Thoracic aorta (tissue), 2 donors: ENCODE measurements at regions not wholly inside any gene's neighbourhood (a gene's known extent, or its start where the extent isn't known, plus 50 kb on each side); places are given as distances from the start of the nearest gene placed in this dataset.

Source experiments
- ATAC-seq: fragments of 150-250 bp; one replicate; pipeline ENCODE4 v1.8.0; 2017; ENCODE audit warnings: low read depth; ENCODE audit not compliant: insufficient number of reproducible peaks, low FRiP score
- DNase-seq: peaks from one replicate; pipeline ENCODE4 v3.0.0-alpha.2; 2020; ENCODE audit warnings: low spot score
- H3K27ac ChIP-seq, 2 donors: fragments of 200-600 bp; sonication (generic); 1 replicate in 1 of 2; 2 replicates in 1 of 2; pipeline ENCODE4 v1.5.1; 2016; ENCODE audit warnings: mild to moderate bottlenecking in 2 of 2, moderate library complexity in 2 of 2
- H3K27me3 ChIP-seq: fragments of 200-600 bp; sonication (generic); replicated peaks from 2 replicates; pipeline ENCODE4 v1.6.0; 2016; ENCODE audit warnings: mild to moderate bottlenecking; ENCODE audit not compliant: insufficient read depth
- H3K36me3 ChIP-seq: fragments of 200-600 bp; sonication (generic); one replicate; pipeline ENCODE4 v1.5.1; 2016
- H3K4me1 ChIP-seq, 2 donors: fragments of 200-600 bp; sonication (generic); 1 replicate in 1 of 2; 2 replicates in 1 of 2; pipeline versions ENCODE4 v1.5.1 to v1.6.0; 2016; ENCODE audit warnings: low read depth in 2 of 2, mild to moderate bottlenecking in 1 of 2; ENCODE audit not compliant: control insufficient read depth in 1 of 2
- H3K4me3 ChIP-seq: fragments of 200-600 bp; sonication (generic); 2 replicates; pipeline ENCODE4 v1.5.1; 2016; ENCODE audit warnings: mild to moderate bottlenecking
- H3K9me3 ChIP-seq: fragments of 200-600 bp; sonication (generic); 2 replicates; pipeline ENCODE4 v1.5.1; 2016
- CTCF ChIP-seq: fragments of 200-600 bp; sonication (generic); IDR thresholded peaks from one replicate; pipeline ENCODE4 v1.5.1; 2019; ENCODE audit warnings: antibody characterized with exemption

GRCh38 chr15:96087180-96087884, 243.2 kb upstream of the NR2F2 start:
- Histone ChIP-seq H3K4me3 (no peak overlapping the region), H3K9me3 (no peaks in the 10 kb centered on the region), H3K4me1 (peaks cover 0 to 4% of the 10 kb centered on the region in 2 donors), H3K27me3 (no peaks in the 10 kb centered on the region), H3K36me3 (no peaks in the 10 kb centered on the region), H3K27ac (no peak overlapping the region)
- no peak for DNase-seq
- TF ChIP-seq CTCF = no peak
- no peak for ATAC-seq

GRCh38 chr15:96088650-96089049, 241.8 kb upstream of the NR2F2 start:
- ATAC-seq = no peak
- H3K4me1 ChIP-seq = peaks cover 0 to 4% of the 10 kb centered on the region in 2 donors
- no peak for DNase-seq
- no peak overlapping the region for H3K4me3 ChIP-seq
- no peaks in the 10 kb centered on the region for H3K27me3 ChIP-seq
- no peak overlapping the region for H3K27ac ChIP-seq
- H3K9me3 ChIP-seq = no peaks in the 10 kb centered on the region
- no peak for TF ChIP-seq CTCF
- H3K36me3 ChIP-seq = no peaks in the 10 kb centered on the region

GRCh38 chr15:96089405-96090058, 241.0 kb upstream of the NR2F2 start:
- TF ChIP-seq CTCF = no peak
- no peak overlapping the region for H3K27ac ChIP-seq
- ATAC-seq = no peak

GRCh38 chr15:96092186-96092585, 238.3 kb upstream of the NR2F2 start:
- Histone ChIP-seq H3K4me3 (no peak overlapping the region), H3K27ac (no peak overlapping the region), H3K4me1 (no peaks in the 10 kb centered on the region), H3K36me3 (no peaks in the 10 kb centered on the region), H3K27me3 (no peaks in the 10 kb centered on the region), H3K9me3 (no peaks in the 10 kb centered on the region)
- no peak for TF ChIP-seq CTCF
- DNase-seq (no peak), ATAC-seq (no peak)

More at GRCh38 chr15:96089405-96090058, 241.0 kb upstream of the NR2F2 start:
- H3K4me3 ChIP-seq = no peak overlapping the region
- H3K27me3 ChIP-seq = no peaks in the 10 kb centered on the region
- peaks cover 0 to 4% of the 10 kb centered on the region in 2 donors for H3K4me1 ChIP-seq
- no peaks in the 10 kb centered on the region for H3K9me3 ChIP-seq
- DNase-seq = no peak
- no peaks in the 10 kb centered on the region for H3K36me3 ChIP-seq

GRCh38 chr15:96093063-96093462, 237.4 kb upstream of the NR2F2 start:
- Histone ChIP-seq H3K36me3 (no peaks in the 10 kb centered on the region), H3K27ac (no peak overlapping the region), H3K4me3 (no peak overlapping the region), H3K9me3 (no peaks in the 10 kb centered on the region), H3K27me3 (no peaks in the 10 kb centered on the region), H3K4me1 (no peaks in the 10 kb centered on the region)
- no peak for DNase-seq
- no peak for ATAC-seq
- TF ChIP-seq CTCF = no peak
